NCI-H774 (cell line): ENCODE measurements at regions not wholly inside any gene's neighbourhood (a gene's known extent, or its start where the extent isn't known, plus 50 kb on each side); places are given as distances from the start of the nearest gene placed in this dataset.

Source experiments
- DNase-seq: peaks from one replicate; lab custom pipeline; 2025; lab: John Stamatoyannopoulos, UW

GRCh38 chr11:111035746-111036145 lies 209.8 kb upstream of the POU2AF2 start:
- DNase-seq: no peak

GRCh38 chr11:111026241-111026640 lies 219.3 kb upstream of the POU2AF2 start:
- DNase-seq: no peak

- DNase-seq: no peak
Observed at GRCh38 chr11:111021131-111021530, 224.4 kb upstream of the POU2AF2 start.

- no peak for DNase-seq
Observed at GRCh38 chr11:111019871-111020670, 225.5 kb upstream of the POU2AF2 start.

GRCh38 chr11:111019451-111019850 lies 226.1 kb upstream of the POU2AF2 start:
- DNase-seq: no peak

GRCh38 chr11:111018566-111018965 lies 227.0 kb upstream of the POU2AF2 start:
- no peak for DNase-seq

GRCh38 chr11:111012491-111012890 lies 233.0 kb upstream of the POU2AF2 start:
- no peak for DNase-seq

- DNase-seq: no peak
Observed at GRCh38 chr11:111011275-111011594, 234.3 kb upstream of the POU2AF2 start.

GRCh38 chr11:111010391-111011274 lies 234.9 kb upstream of the POU2AF2 start:
- no peak for DNase-seq

- DNase-seq: no peak
Observed at GRCh38 chr11:111006227-111006626, 239.3 kb upstream of the POU2AF2 start.

GRCh38 chr11:111001986-111002611 lies 243.4 kb upstream of the POU2AF2 start:
- DNase-seq: no peak

GRCh38 chr11:111001081-111001430 lies 244.5 kb upstream of the POU2AF2 start:
- DNase-seq: no peak

GRCh38 chr11:111000400-111001080 lies 245.0 kb upstream of the POU2AF2 start:
- DNase-seq: no peak

- DNase-seq: no peak
Observed at GRCh38 chr11:110992481-110992880, 253.0 kb upstream of the POU2AF2 start.

- no peak for DNase-seq
Observed at GRCh38 chr11:110991661-110992355, 253.7 kb upstream of the POU2AF2 start.

- no peak for DNase-seq
Observed at GRCh38 chr11:110990311-110990710, 255.2 kb upstream of the POU2AF2 start.

GRCh38 chr11:110989428-110990133 lies 255.9 kb upstream of the POU2AF2 start:
- DNase-seq: no peak

- no peak for DNase-seq
Observed at GRCh38 chr11:110988671-110989070, 256.9 kb upstream of the POU2AF2 start.

- no peak for DNase-seq
Observed at GRCh38 chr11:110986016-110986415, 259.5 kb upstream of the POU2AF2 start.

- DNase-seq: no peak
Observed at GRCh38 chr11:110985547-110985946, 260.0 kb upstream of the POU2AF2 start.

GRCh38 chr11:110984693-110985092 lies 260.8 kb upstream of the POU2AF2 start:
- DNase-seq: no peak
